ENCODE measurements at regions not wholly inside any gene's neighbourhood (a gene's known extent, or its start where the extent isn't known, plus 50 kb on each side); places are given as distances from the start of the nearest gene placed in this dataset.

DNA sequence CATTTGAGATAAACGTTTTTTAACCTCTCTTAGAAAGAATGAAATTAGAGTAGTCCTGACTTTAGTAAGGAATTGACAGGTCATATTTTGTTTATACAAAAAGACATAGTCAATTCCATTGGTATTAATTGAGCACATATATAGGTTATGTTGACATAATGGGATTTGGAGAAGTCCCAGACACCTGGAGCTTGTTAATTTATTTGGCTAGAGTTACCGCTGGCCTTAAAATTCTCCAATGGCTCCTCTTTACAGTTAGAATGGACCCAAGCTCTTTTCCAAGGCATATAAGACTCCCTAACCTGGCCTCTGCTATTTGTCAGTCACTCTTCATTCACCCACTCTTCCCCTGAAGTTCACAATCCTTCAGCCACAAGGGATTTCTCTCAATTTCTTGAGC lies 221.3 kb downstream of the CBLN4 start:
- no peaks in the 10 kb centered on the region for H3K9me3 ChIP-seq (ENCODE audit: insufficient read depth, low read length)
- no peak overlapping the region for H3K9ac ChIP-seq (ENCODE audit: insufficient read length, low read depth)
- no peak overlapping the region for H3K4me3 ChIP-seq (ENCODE audit: insufficient read length, low read depth)
- H3K36me3 ChIP-seq (ENCODE audit: insufficient read depth, insufficient read length, low read length): no peaks in the 10 kb centered on the region
- H3K4me1 ChIP-seq (ENCODE audit: insufficient read depth, insufficient read length): no peaks in the 10 kb centered on the region
- TF ChIP-seq ZNF274 (IDR thresholded peaks at IDR 0.05; ENCODE audit: low read depth, low read length) (no peak), SUZ12 (IDR thresholded peaks at IDR 0.05; ENCODE audit: extremely low read depth, insufficient read depth, insufficient read length) (no peak), YY1 (IDR thresholded peaks at IDR 0.05; ENCODE audit: insufficient read depth, insufficient read length) (no peak)
- no peaks in the 10 kb centered on the region for H3K27me3 ChIP-seq (ENCODE audit: insufficient read depth, insufficient read length)
- DNase-seq (ENCODE audit: low read depth, low spot score): no peak

DNA sequence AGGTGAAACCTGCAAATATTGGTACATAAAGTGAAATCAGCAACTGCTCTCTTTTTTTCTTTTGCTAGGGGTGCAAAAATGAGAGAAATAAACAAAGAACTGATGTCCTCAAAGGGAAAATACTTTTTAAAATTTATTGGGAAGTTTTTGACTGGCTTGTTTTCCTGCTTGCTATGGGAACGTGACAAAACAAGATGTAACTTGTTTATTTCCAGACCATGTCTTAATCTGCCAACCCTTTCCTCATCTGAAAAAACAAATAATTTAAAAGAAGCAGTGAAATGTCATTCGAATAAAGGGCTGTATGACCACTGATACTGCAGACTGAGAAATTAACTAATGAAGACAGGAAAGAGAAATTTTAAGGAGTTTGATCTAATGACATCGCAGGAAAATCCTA lies 221.9 kb downstream of the CBLN4 start:
- Histone ChIP-seq H3K4me3 (ENCODE audit: insufficient read length, low read depth) (no peak overlapping the region), H3K27me3 (ENCODE audit: insufficient read depth, insufficient read length) (no peaks in the 10 kb centered on the region), H3K9ac (ENCODE audit: insufficient read length, low read depth) (no peak overlapping the region), H3K36me3 (ENCODE audit: insufficient read depth, insufficient read length, low read length) (no peaks in the 10 kb centered on the region), H3K4me1 (ENCODE audit: insufficient read depth, insufficient read length) (no peaks in the 10 kb centered on the region), H3K9me3 (ENCODE audit: insufficient read depth, low read length) (no peaks in the 10 kb centered on the region)
- DNase-seq (ENCODE audit: low read depth, low spot score): no peak
- TF ChIP-seq SUZ12 (IDR thresholded peaks at IDR 0.05; ENCODE audit: extremely low read depth, insufficient read depth, insufficient read length) (no peak), ZNF274 (IDR thresholded peaks at IDR 0.05; ENCODE audit: low read depth, low read length) (no peak), YY1 (IDR thresholded peaks at IDR 0.05; ENCODE audit: insufficient read depth, insufficient read length) (no peak)

GRCh38 chr20:55782912-55783253 lies 222.4 kb downstream of the CBLN4 start:
- H3K36me3 ChIP-seq (ENCODE audit: insufficient read depth, insufficient read length, low read length): no peaks in the 10 kb centered on the region
- no peak for DNase-seq (ENCODE audit: low read depth, low spot score)
- H3K9ac ChIP-seq (ENCODE audit: insufficient read length, low read depth): no peak overlapping the region
- no peaks in the 10 kb centered on the region for H3K4me1 ChIP-seq (ENCODE audit: insufficient read depth, insufficient read length)
- TF ChIP-seq SUZ12 (IDR thresholded peaks at IDR 0.05; ENCODE audit: extremely low read depth, insufficient read depth, insufficient read length): no peak
- no peak for TF ChIP-seq ZNF274 (IDR thresholded peaks at IDR 0.05; ENCODE audit: low read depth, low read length)
- TF ChIP-seq YY1 (IDR thresholded peaks at IDR 0.05; ENCODE audit: insufficient read depth, insufficient read length): no peak
- no peaks in the 10 kb centered on the region for H3K9me3 ChIP-seq (ENCODE audit: insufficient read depth, low read length)
- H3K4me3 ChIP-seq (ENCODE audit: insufficient read length, low read depth): no peak overlapping the region
- H3K27me3 ChIP-seq (ENCODE audit: insufficient read depth, insufficient read length): no peaks in the 10 kb centered on the region

DNA sequence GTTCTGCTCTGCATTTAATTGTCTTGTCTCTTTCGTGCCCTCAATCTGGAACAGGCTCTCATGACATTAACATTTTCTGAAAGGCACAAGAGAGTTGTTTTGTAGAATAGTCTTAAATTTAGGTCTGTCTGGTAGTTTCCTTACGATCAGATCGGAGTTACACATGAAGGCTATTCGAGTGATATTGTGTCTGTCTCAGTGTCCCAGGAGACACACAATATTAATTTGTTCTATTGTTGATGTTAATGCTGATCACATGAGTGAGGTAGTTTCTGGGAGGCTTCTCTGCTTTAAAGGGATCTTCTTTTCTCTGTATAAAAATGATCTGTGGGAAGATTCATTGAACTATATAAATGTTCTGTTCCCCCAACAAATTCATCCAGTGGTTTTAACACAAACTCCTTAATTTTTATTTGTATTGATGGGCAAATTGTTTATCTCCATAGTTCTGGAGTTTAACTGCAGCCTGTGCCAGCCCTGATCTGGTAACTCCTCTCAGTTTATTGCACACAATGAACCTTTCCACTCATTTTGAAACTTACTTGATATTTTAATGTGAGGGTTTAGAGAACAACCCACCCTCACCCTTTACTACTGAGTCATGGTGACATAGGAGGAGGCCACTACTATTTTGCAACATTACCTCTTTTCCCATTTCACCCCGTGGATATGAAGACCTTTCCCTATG lies 223.0 kb downstream of the CBLN4 start:
- no peaks in the 10 kb centered on the region for H3K9me3 ChIP-seq (ENCODE audit: insufficient read depth, low read length)
- no peak overlapping the region for H3K9ac ChIP-seq (ENCODE audit: insufficient read length, low read depth)

GRCh38 chr20:55778796-55779195 lies 226.5 kb downstream of the CBLN4 start:
- no peak for TF ChIP-seq ZNF274 (IDR thresholded peaks at IDR 0.05; ENCODE audit: low read depth, low read length)
- TF ChIP-seq SUZ12 (IDR thresholded peaks at IDR 0.05; ENCODE audit: extremely low read depth, insufficient read depth, insufficient read length): no peak
- no peak for TF ChIP-seq YY1 (IDR thresholded peaks at IDR 0.05; ENCODE audit: insufficient read depth, insufficient read length)
- H3K36me3 ChIP-seq (ENCODE audit: insufficient read depth, insufficient read length, low read length): no peaks in the 10 kb centered on the region
- H3K9ac ChIP-seq (ENCODE audit: insufficient read length, low read depth): no peak overlapping the region
- no peak overlapping the region for H3K4me3 ChIP-seq (ENCODE audit: insufficient read length, low read depth)
- DNase-seq (ENCODE audit: low read depth, low spot score): no peak
- H3K4me1 ChIP-seq (ENCODE audit: insufficient read depth, insufficient read length): no peaks in the 10 kb centered on the region
- no peaks in the 10 kb centered on the region for H3K9me3 ChIP-seq (ENCODE audit: insufficient read depth, low read length)
- H3K27me3 ChIP-seq (ENCODE audit: insufficient read depth, insufficient read length): no peaks in the 10 kb centered on the region

More for the DNA sequence above, 223.0 kb downstream of the CBLN4 start:
- Histone ChIP-seq H3K27me3 (ENCODE audit: insufficient read depth, insufficient read length) (no peaks in the 10 kb centered on the region), H3K4me3 (ENCODE audit: insufficient read length, low read depth) (no peak overlapping the region), H3K4me1 (ENCODE audit: insufficient read depth, insufficient read length) (no peaks in the 10 kb centered on the region), H3K36me3 (ENCODE audit: insufficient read depth, insufficient read length, low read length) (no peaks in the 10 kb centered on the region)
- no peak for TF ChIP-seq YY1 (IDR thresholded peaks at IDR 0.05; ENCODE audit: insufficient read depth, insufficient read length)
- TF ChIP-seq SUZ12 (IDR thresholded peaks at IDR 0.05; ENCODE audit: extremely low read depth, insufficient read depth, insufficient read length): no peak
- no peak for TF ChIP-seq ZNF274 (IDR thresholded peaks at IDR 0.05; ENCODE audit: low read depth, low read length)
- DNase-seq (ENCODE audit: low read depth, low spot score): no peak

- Histone ChIP-seq H3K27me3 (ENCODE audit: insufficient read depth, insufficient read length) (no peaks in the 10 kb centered on the region), H3K4me3 (ENCODE audit: insufficient read length, low read depth) (no peak overlapping the region), H3K4me1 (ENCODE audit: insufficient read depth, insufficient read length) (no peaks in the 10 kb centered on the region)
Measured at GRCh38 chr20:55777641-55778040, 227.7 kb downstream of the CBLN4 start.

DNA sequence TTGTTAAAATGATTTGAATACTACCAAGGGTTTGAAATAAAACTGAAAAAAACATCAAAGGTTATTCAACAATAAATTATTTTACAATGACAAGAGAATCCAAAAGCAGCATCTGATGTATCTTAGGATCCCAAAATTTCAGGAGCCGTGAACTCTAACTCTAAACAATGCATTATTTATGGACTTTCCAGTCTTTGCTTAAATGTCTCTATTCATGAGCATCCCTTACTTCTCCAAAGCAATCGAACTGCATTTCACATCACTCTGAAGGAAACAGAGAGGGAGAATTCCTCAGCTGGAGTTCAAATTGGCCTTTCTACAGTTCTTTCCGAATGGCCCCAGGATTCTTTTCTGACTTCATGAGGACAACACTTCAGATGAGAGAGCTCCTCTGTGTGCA lies 229.1 kb downstream of the CBLN4 start:
- no peak for TF ChIP-seq ZNF274 (IDR thresholded peaks at IDR 0.05; ENCODE audit: low read depth, low read length)
- TF ChIP-seq SUZ12 (IDR thresholded peaks at IDR 0.05; ENCODE audit: extremely low read depth, insufficient read depth, insufficient read length): no peak
- TF ChIP-seq YY1 (IDR thresholded peaks at IDR 0.05; ENCODE audit: insufficient read depth, insufficient read length): no peak
- DNase-seq (ENCODE audit: low read depth, low spot score): no peak

More at GRCh38 chr20:55777641-55778040, 227.7 kb downstream of the CBLN4 start:
- TF ChIP-seq ZNF274 (IDR thresholded peaks at IDR 0.05; ENCODE audit: low read depth, low read length) (no peak), SUZ12 (IDR thresholded peaks at IDR 0.05; ENCODE audit: extremely low read depth, insufficient read depth, insufficient read length) (no peak), YY1 (IDR thresholded peaks at IDR 0.05; ENCODE audit: insufficient read depth, insufficient read length) (no peak)
- H3K9ac ChIP-seq (ENCODE audit: insufficient read length, low read depth): no peak overlapping the region
- DNase-seq (ENCODE audit: low read depth, low spot score): no peak
- no peaks in the 10 kb centered on the region for H3K36me3 ChIP-seq (ENCODE audit: insufficient read depth, insufficient read length, low read length)
- H3K9me3 ChIP-seq (ENCODE audit: insufficient read depth, low read length): no peaks in the 10 kb centered on the region

More for the DNA sequence above, 229.1 kb downstream of the CBLN4 start:
- H3K4me3 ChIP-seq (ENCODE audit: insufficient read length, low read depth): no peak overlapping the region
- H3K9me3 ChIP-seq (ENCODE audit: insufficient read depth, low read length): no peaks in the 10 kb centered on the region
- H3K36me3 ChIP-seq (ENCODE audit: insufficient read depth, insufficient read length, low read length): no peaks in the 10 kb centered on the region
- H3K9ac ChIP-seq (ENCODE audit: insufficient read length, low read depth): no peak overlapping the region
- no peaks in the 10 kb centered on the region for H3K27me3 ChIP-seq (ENCODE audit: insufficient read depth, insufficient read length)
- no peaks in the 10 kb centered on the region for H3K4me1 ChIP-seq (ENCODE audit: insufficient read depth, insufficient read length)
